ENCODE measurements at regions not wholly inside any gene's neighbourhood (a gene's known extent, or its start where the extent isn't known, plus 50 kb on each side); places are given as distances from the start of the nearest gene placed in this dataset.

GRCh38 chr1:80633947-80634706 is 1166.6 kb upstream of the ADGRL2 start:
- TF ChIP-seq CTCF (IDR thresholded peaks at IDR 0.05), result no peak
- POLR2A ChIA-PET, result no interaction called here
- intact Hi-C loops (cut with DNase I, micrococcal nuclease), result no loop called here
- no peaks in the 10 kb centered on the region for H3K4me1 ChIP-seq (ENCODE audit: insufficient read depth, low read length)
- H3K36me3 ChIP-seq (ENCODE audit: insufficient read depth, low read length), result no peaks in the 10 kb centered on the region
- CTCF ChIA-PET, result no interaction called here
- Mint-ChIP-seq H3K4me3 (no peak overlapping the region), H3K36me3 (ENCODE audit: low read depth) (no peaks in the 10 kb centered on the region), H3K9me3 (peaks cover 9% of the 10 kb centered on the region), H3K27ac (no peak overlapping the region), H3K4me1 (ENCODE audit: low read depth) (no peaks in the 10 kb centered on the region), H3K27me3 (no peaks in the 10 kb centered on the region)
- no peaks in the 10 kb centered on the region for H3K27me3 ChIP-seq (ENCODE audit: control insufficient read depth in 1 of 2, insufficient read depth in 2 of 2, low read length in 2 of 2)
- no peak overlapping the region for H3K27ac ChIP-seq (ENCODE audit: low read depth in 1 of 2, low read length in 2 of 2)
- ATAC-seq (ENCODE audit: poor library complexity), result no peak
- no peak overlapping the region for H3K4me3 ChIP-seq (ENCODE audit: low read length)
- peaks cover 4 to 20% of the 10 kb centered on the region in 2 experiments for H3K9me3 ChIP-seq (ENCODE audit: control insufficient read depth in 1 of 2, insufficient read depth in 1 of 2, low read length in 2 of 2)
- DNase-seq, result no peak

GRCh38 chr1:80632284-80632683 is 1168.5 kb upstream of the ADGRL2 start:
- ChIA-PET CTCF (no interaction called here), POLR2A (no interaction called here)
- Mint-ChIP-seq H3K27ac (no peak overlapping the region), H3K4me3 (no peak overlapping the region), H3K27me3 (no peaks in the 10 kb centered on the region), H3K36me3 (ENCODE audit: low read depth) (no peaks in the 10 kb centered on the region), H3K9me3 (peaks cover 9% of the 10 kb centered on the region), H3K4me1 (ENCODE audit: low read depth) (no peaks in the 10 kb centered on the region)
- Histone ChIP-seq H3K27ac (ENCODE audit: low read depth in 1 of 2, low read length in 2 of 2) (no peak overlapping the region), H3K36me3 (ENCODE audit: insufficient read depth, low read length) (no peaks in the 10 kb centered on the region), H3K4me1 (ENCODE audit: insufficient read depth, low read length) (no peaks in the 10 kb centered on the region), H3K27me3 (ENCODE audit: control insufficient read depth in 1 of 2, insufficient read depth in 2 of 2, low read length in 2 of 2) (no peaks in the 10 kb centered on the region), H3K4me3 (ENCODE audit: low read length) (no peak overlapping the region), H3K9me3 (ENCODE audit: control insufficient read depth in 1 of 2, insufficient read depth in 1 of 2, low read length in 2 of 2) (peaks cover 0 to 15% of the 10 kb centered on the region in 2 experiments)
- ATAC-seq (ENCODE audit: poor library complexity), result no peak
- DNase-seq, result no peak
- TF ChIP-seq CTCF (IDR thresholded peaks at IDR 0.05), result no peak
- intact Hi-C loops (cut with DNase I, micrococcal nuclease), result no loop called here

- ChIA-PET POLR2A (no interaction called here), CTCF (no interaction called here)
- no peak overlapping the region for H3K27ac Mint-ChIP-seq
- intact Hi-C loops (cut with DNase I, micrococcal nuclease), result no loop called here
- H3K4me3 Mint-ChIP-seq, result no peak overlapping the region
- no peaks in the 10 kb centered on the region for H3K4me1 Mint-ChIP-seq (ENCODE audit: low read depth)
- no peak overlapping the region for H3K4me3 ChIP-seq (ENCODE audit: low read length)
- no peaks in the 10 kb centered on the region for H3K36me3 Mint-ChIP-seq (ENCODE audit: low read depth)
- H3K27ac ChIP-seq (ENCODE audit: low read depth in 1 of 2, low read length in 2 of 2), result no peak overlapping the region
- ATAC-seq (ENCODE audit: poor library complexity) (no peak), DNase-seq (no peak)
- no peaks in the 10 kb centered on the region for H3K4me1 ChIP-seq (ENCODE audit: insufficient read depth, low read length)
- TF ChIP-seq CTCF (IDR thresholded peaks at IDR 0.05), result no peak
- H3K27me3 Mint-ChIP-seq, result no peaks in the 10 kb centered on the region
- no peaks in the 10 kb centered on the region for H3K27me3 ChIP-seq (ENCODE audit: control insufficient read depth in 1 of 2, insufficient read depth in 2 of 2, low read length in 2 of 2)
- H3K9me3 Mint-ChIP-seq, result peaks cover 11% of the 10 kb centered on the region
- H3K9me3 ChIP-seq (ENCODE audit: control insufficient read depth in 1 of 2, insufficient read depth in 1 of 2, low read length in 2 of 2), result peaks cover 0 to 15% of the 10 kb centered on the region in 2 experiments
- H3K36me3 ChIP-seq (ENCODE audit: insufficient read depth, low read length), result no peaks in the 10 kb centered on the region
Measured at GRCh38 chr1:80629304-80629837, 1171.4 kb upstream of the ADGRL2 start.
